Dendritic cell treated with granulocyte-macrophage colony-stimulating factor and Interleukin-4, amounts not matched to agents 40 ng/mL and 50 ng/mL, for 4 days (primary cell): ENCODE measurements at regions not wholly inside any gene's neighbourhood (a gene's known extent, or its start where the extent isn't known, plus 50 kb on each side); places are given as distances from the start of the nearest gene placed in this dataset.
"Not testable (repeated sequence)": the region's sequence is repeated elsewhere in the genome, so short reads cannot be mapped to it uniquely, and the experiment has no call there.

ENCODE experiments used
- H3K27ac Mint-ChIP-seq: one replicate; pipeline ENCODE4 v1.8.0; 2022; ENCODE audit warnings: mild to moderate bottlenecking, mixed read lengths
- H3K27me3 Mint-ChIP-seq: one replicate; pipeline ENCODE4 v1.8.0; 2022; ENCODE audit warnings: mild to moderate bottlenecking, mixed read lengths
- H3K36me3 Mint-ChIP-seq: one replicate; pipeline ENCODE4 v1.8.0; 2022; ENCODE audit warnings: low read depth, mixed read lengths
- H3K4me1 Mint-ChIP-seq: one replicate; pipeline ENCODE4 v1.8.0; 2022; ENCODE audit warnings: low read depth, mixed read lengths
- H3K4me3 Mint-ChIP-seq: one replicate; pipeline ENCODE4 v1.8.0; 2022; ENCODE audit warnings: mild to moderate bottlenecking, moderate library complexity, mixed read lengths
- H3K9me3 Mint-ChIP-seq: one replicate; pipeline ENCODE4 v1.8.0; 2022; ENCODE audit warnings: mixed read lengths
- intact Hi-C: fragments of 100-400 bp; cut with micrococcal nuclease; formaldehyde crosslinking; loops from one replicate; pipeline ENCODE4 v1.15.0; 2022

GRCh38 chr14:59028476-59029202 is 159.8 kb upstream of the DAAM1 start:
- Mint-ChIP-seq H3K27me3 (no peaks in the 10 kb centered on the region), H3K4me3 (no peak overlapping the region), H3K36me3 (no peaks in the 10 kb centered on the region), H3K27ac (no peak overlapping the region), H3K4me1 (peaks cover 8% of the 10 kb centered on the region), H3K9me3 (no peaks in the 10 kb centered on the region)
- intact Hi-C loops = loop anchor here (1.0 to 10.0 kb wide), 4 partner anchors 27 to 524 kb away; partner anchors contain the start of gene DACT1

- no peaks in the 10 kb centered on the region for H3K36me3 Mint-ChIP-seq
- no peaks in the 10 kb centered on the region for H3K27me3 Mint-ChIP-seq
- intact Hi-C loops = no loop called here
- no peak overlapping the region for H3K4me3 Mint-ChIP-seq
- H3K9me3 Mint-ChIP-seq = no peaks in the 10 kb centered on the region
- H3K4me1 Mint-ChIP-seq = peaks cover 15% of the 10 kb centered on the region
- no peak overlapping the region for H3K27ac Mint-ChIP-seq
Observed at GRCh38 chr14:59032826-59033225, 155.6 kb upstream of the DAAM1 start.

GRCh38 chr14:59036134-59036533 is 152.3 kb upstream of the DAAM1 start:
- no peaks in the 10 kb centered on the region for H3K36me3 Mint-ChIP-seq
- intact Hi-C loops = no loop called here
- H3K4me3 Mint-ChIP-seq = no peak overlapping the region
- peaks cover 7% of the 10 kb centered on the region for H3K4me1 Mint-ChIP-seq
- H3K27me3 Mint-ChIP-seq = no peaks in the 10 kb centered on the region
- H3K27ac Mint-ChIP-seq = peak overlapping the region; percentile 47
- no peaks in the 10 kb centered on the region for H3K9me3 Mint-ChIP-seq

GRCh38 chr14:59037086-59037485 is 151.4 kb upstream of the DAAM1 start:
- no peaks in the 10 kb centered on the region for H3K27me3 Mint-ChIP-seq
- H3K9me3 Mint-ChIP-seq = no peaks in the 10 kb centered on the region
- H3K36me3 Mint-ChIP-seq = no peaks in the 10 kb centered on the region
- no peak overlapping the region for H3K27ac Mint-ChIP-seq
- peaks cover 7% of the 10 kb centered on the region for H3K4me1 Mint-ChIP-seq
- intact Hi-C loops = no loop called here
- no peak overlapping the region for H3K4me3 Mint-ChIP-seq

- no peaks in the 10 kb centered on the region for H3K9me3 Mint-ChIP-seq
- H3K36me3 Mint-ChIP-seq = no peaks in the 10 kb centered on the region
- no peak overlapping the region for H3K4me3 Mint-ChIP-seq
- no peak overlapping the region for H3K27ac Mint-ChIP-seq
- intact Hi-C loops = no loop called here
- H3K4me1 Mint-ChIP-seq = peaks cover 7% of the 10 kb centered on the region
- H3K27me3 Mint-ChIP-seq = no peaks in the 10 kb centered on the region
Observed at GRCh38 chr14:59037620-59038019, 150.8 kb upstream of the DAAM1 start.

GRCh38 chr14:59038746-59039145 is 149.7 kb upstream of the DAAM1 start:
- H3K4me3 Mint-ChIP-seq = no peak overlapping the region
- no peaks in the 10 kb centered on the region for H3K27me3 Mint-ChIP-seq
- H3K9me3 Mint-ChIP-seq = no peaks in the 10 kb centered on the region
- intact Hi-C loops = no loop called here
- peaks cover 7% of the 10 kb centered on the region for H3K4me1 Mint-ChIP-seq
- no peaks in the 10 kb centered on the region for H3K36me3 Mint-ChIP-seq
- no peak overlapping the region for H3K27ac Mint-ChIP-seq

- Mint-ChIP-seq H3K27me3 (no peaks in the 10 kb centered on the region), H3K4me1 (no peaks in the 10 kb centered on the region), H3K9me3 (no peaks in the 10 kb centered on the region), H3K36me3 (no peaks in the 10 kb centered on the region), H3K27ac (no peak overlapping the region), H3K4me3 (no peak overlapping the region)
- intact Hi-C loops = no loop called here
Observed at GRCh38 chr14:59041308-59041707, 147.2 kb upstream of the DAAM1 start.

- H3K4me3 Mint-ChIP-seq = no peak overlapping the region
- H3K36me3 Mint-ChIP-seq = no peaks in the 10 kb centered on the region
- no peaks in the 10 kb centered on the region for H3K9me3 Mint-ChIP-seq
- no peaks in the 10 kb centered on the region for H3K27me3 Mint-ChIP-seq
- intact Hi-C loops = no loop called here
- no peak overlapping the region for H3K27ac Mint-ChIP-seq
- no peaks in the 10 kb centered on the region for H3K4me1 Mint-ChIP-seq
Observed at GRCh38 chr14:59044707-59045106, 143.8 kb upstream of the DAAM1 start.

GRCh38 chr14:59046746-59047145 is 141.7 kb upstream of the DAAM1 start:
- Mint-ChIP-seq H3K4me3 (no peak overlapping the region), H3K27ac (no peak overlapping the region), H3K9me3 (no peaks in the 10 kb centered on the region), H3K4me1 (no peaks in the 10 kb centered on the region), H3K27me3 (no peaks in the 10 kb centered on the region), H3K36me3 (no peaks in the 10 kb centered on the region)
- intact Hi-C loops = no loop called here

GRCh38 chr14:59055006-59055405 is 133.5 kb upstream of the DAAM1 start:
- Mint-ChIP-seq H3K27me3 (no peaks in the 10 kb centered on the region), H3K9me3 (no peaks in the 10 kb centered on the region), H3K4me1 (no peaks in the 10 kb centered on the region), H3K36me3 (no peaks in the 10 kb centered on the region), H3K4me3 (no peak overlapping the region), H3K27ac (no peak overlapping the region)
- intact Hi-C loops = loop anchor here (1.0 to 10.0 kb wide), 3 partner anchors 27 to 554 kb away; partner anchors contain the start of gene DACT1

- intact Hi-C loops = loop anchor here (1.0 to 10.0 kb wide), 3 partner anchors 27 to 554 kb away; partner anchors contain the start of gene DACT1
- Mint-ChIP-seq H3K27me3 (no peaks in the 10 kb centered on the region), H3K9me3 (no peaks in the 10 kb centered on the region), H3K27ac (no peak overlapping the region), H3K36me3 (no peaks in the 10 kb centered on the region), H3K4me3 (no peak overlapping the region), H3K4me1 (no peaks in the 10 kb centered on the region)
Observed at GRCh38 chr14:59055439-59056045, 132.9 kb upstream of the DAAM1 start.

GRCh38 chr14:59057551-59057950 is 130.9 kb upstream of the DAAM1 start:
- H3K27ac Mint-ChIP-seq = no peak overlapping the region
- no peaks in the 10 kb centered on the region for H3K9me3 Mint-ChIP-seq
- H3K27me3 Mint-ChIP-seq = no peaks in the 10 kb centered on the region
- no peaks in the 10 kb centered on the region for H3K36me3 Mint-ChIP-seq
- no peak overlapping the region for H3K4me3 Mint-ChIP-seq
- intact Hi-C loops = loop anchor here (10.0 kb wide), 1 partner anchor 423 kb away; the partner anchor contains the start of gene DACT1
- no peaks in the 10 kb centered on the region for H3K4me1 Mint-ChIP-seq

- intact Hi-C loops = loop anchor here (10.0 kb wide), 1 partner anchor 424 kb away; the partner anchor contains the start of gene DACT1
- not testable (repeated sequence) for H3K9me3 Mint-ChIP-seq, H3K4me3 Mint-ChIP-seq, H3K27me3 Mint-ChIP-seq, H3K27ac Mint-ChIP-seq, H3K4me1 Mint-ChIP-seq, H3K36me3 Mint-ChIP-seq
Observed at GRCh38 chr14:59058776-59059175, 129.7 kb upstream of the DAAM1 start.

- H3K27me3 Mint-ChIP-seq = peaks cover 1% of the 10 kb centered on the region
- no peak overlapping the region for H3K27ac Mint-ChIP-seq
- no peaks in the 10 kb centered on the region for H3K36me3 Mint-ChIP-seq
- intact Hi-C loops = no loop called here
- no peak overlapping the region for H3K4me3 Mint-ChIP-seq
- no peaks in the 10 kb centered on the region for H3K4me1 Mint-ChIP-seq
- H3K9me3 Mint-ChIP-seq = no peaks in the 10 kb centered on the region
Observed at GRCh38 chr14:59060841-59061240, 127.6 kb upstream of the DAAM1 start.
